Liver (tissue), 3 donors: ENCODE measurements at regions not wholly inside any gene's neighbourhood (a gene's known extent, or its start where the extent isn't known, plus 50 kb on each side); places are given as distances from the start of the nearest gene placed in this dataset.

Experiments used
- CTCF ChIP-seq: fragments of 150-350 bp; IDR thresholded peaks from 2 replicates; pipeline ENCODE4 v1.5.1; 2017; ENCODE audit warnings: improper control_type of control experiment, low read depth, low read length; ENCODE audit not compliant: missing input control
- FOXA1 ChIP-seq: IDR thresholded peaks from 2 replicates; pipeline ENCODE4 v1.6.1; 2016; ENCODE audit warnings: antibody characterized with exemption
- SP1 ChIP-seq: IDR thresholded peaks from 2 replicates; pipeline ENCODE4 v1.6.1; 2018; ENCODE audit warnings: antibody characterized with exemption, mild to moderate bottlenecking
- YY1 ChIP-seq: IDR thresholded peaks from 2 replicates; pipeline ENCODE4 v1.6.1; 2016; ENCODE audit warnings: antibody characterized with exemption, mild to moderate bottlenecking
- donor health status: healthy.
- donor health status: healthy.

DNA sequence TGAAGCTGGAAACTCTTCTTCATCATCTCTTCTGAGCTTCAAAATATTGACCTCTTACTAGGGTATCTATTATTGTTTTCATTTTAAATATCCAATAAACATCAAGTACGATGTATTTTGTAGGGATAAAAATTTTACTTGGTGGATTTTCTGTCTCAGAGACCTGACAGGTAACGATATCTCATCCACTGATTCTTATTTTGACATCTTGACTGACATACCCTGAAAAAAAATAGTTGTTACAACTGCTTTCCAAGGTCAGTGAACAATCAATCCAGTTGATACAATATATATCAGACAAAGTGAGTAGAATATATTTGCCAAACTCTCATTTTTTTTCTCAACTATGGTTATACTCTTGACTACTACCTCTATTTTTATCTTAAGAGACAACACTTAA lies 963.7 kb upstream of the CDH2 start:
- no peak for TF ChIP-seq CTCF
- no peak for TF ChIP-seq YY1
- TF ChIP-seq SP1: no peak
- no peak for TF ChIP-seq FOXA1
